Epidermal melanocyte (primary cell): ENCODE measurements at regions not wholly inside any gene's neighbourhood (a gene's known extent, or its start where the extent isn't known, plus 50 kb on each side); places are given as distances from the start of the nearest gene placed in this dataset.
"Not testable (repeated sequence)": the region's sequence is repeated elsewhere in the genome, so short reads cannot be mapped to it uniquely, and the experiment has no call there.

Experiments
- DNase-seq: peaks from one replicate; pipeline ENCODE4 v3.0.0; 2011; ENCODE audit warnings: low spot score; ENCODE audit not compliant: insufficient read length

DNA sequence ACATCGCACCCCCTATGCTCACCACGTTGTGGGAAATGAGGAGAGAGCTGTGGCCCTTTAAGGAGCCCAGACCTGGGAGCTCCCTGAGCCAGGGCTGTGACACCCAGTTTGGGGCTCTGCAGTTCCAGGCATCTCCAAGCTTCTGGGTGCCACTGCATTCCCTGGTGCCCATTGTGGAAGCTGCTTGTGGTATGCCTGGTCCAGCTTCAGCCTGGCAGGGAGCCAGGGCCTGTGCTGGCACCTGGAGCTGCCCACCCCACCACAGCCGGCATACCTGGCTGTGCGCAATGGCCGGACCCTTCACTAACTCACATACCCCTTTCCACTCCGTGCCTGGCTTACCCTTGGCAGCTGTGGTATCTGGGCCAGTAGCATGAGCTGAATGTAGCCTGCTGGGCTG lies 107.9 kb upstream of the OR4E1 start:
- DNase-seq: no peak

DNA sequence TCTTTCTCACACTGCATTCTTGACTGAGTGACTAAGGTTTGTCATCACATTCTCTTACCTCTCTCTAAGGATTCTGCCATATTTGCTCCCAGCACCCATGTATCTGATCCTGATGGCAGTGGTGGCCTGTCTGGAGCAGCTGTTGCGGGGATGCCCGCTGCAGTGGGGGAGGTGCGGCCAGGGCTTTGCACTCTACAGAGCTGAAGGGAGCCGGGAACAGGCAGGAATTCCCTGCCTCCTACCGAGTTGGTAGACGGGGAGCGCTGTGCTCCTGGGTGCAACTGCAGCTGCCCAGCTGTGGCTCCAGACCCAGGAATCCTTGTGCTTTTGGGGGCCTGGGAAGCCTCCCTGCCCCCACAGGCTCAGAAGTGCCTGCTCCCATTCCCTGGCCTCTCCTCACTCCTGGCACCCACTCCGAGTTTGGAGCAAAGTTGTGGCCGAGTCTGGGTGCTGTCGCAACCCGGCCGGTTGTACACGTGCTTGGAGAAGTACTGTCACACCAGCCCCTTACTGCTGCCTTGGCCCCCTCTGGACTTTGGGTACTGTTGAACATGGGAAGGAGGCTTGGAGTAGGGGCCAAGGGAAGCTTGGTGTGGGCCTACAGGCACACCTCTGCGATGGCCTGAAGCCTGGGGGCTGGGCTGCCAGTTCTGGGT lies 106.9 kb upstream of the OR4E1 start:
- DNase-seq: no peak

DNA sequence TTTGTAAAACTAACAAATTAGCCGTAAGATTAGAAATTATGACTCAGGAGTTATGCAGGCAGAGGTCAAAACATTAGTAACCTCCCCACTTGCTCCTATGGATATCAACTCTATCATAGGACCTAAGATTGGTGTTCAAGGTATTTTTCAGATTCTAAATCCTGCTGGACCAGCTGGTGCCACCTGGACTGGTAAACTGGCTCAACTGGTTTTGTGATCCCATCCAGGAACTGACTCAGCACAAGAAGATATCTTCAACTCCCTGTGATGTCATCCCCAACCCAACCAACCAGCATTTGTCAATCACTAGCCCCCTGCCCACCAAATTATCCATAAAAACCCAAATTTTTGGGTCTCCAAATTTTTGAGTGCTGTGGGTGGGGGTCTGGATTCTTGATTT lies 98.1 kb upstream of the OR4E1 start:
- DNase-seq: no peak

DNA sequence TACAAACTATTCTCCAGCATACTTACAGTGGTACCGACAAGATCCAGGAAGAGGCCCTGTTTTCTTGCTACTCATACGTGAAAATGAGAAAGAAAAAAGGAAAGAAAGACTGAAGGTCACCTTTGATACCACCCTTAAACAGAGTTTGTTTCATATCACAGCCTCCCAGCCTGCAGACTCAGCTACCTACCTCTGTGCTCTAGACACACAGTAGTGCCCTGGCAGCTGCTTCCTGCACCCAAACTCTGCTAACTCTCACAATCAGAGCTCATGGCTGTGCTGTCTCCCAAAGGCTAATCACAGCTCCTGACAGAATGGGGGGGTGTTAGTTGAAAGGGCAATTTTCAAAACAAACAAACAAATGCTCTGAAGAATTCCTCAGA lies 95.2 kb upstream of the OR4E1 start:
- DNase-seq: no peak

DNA sequence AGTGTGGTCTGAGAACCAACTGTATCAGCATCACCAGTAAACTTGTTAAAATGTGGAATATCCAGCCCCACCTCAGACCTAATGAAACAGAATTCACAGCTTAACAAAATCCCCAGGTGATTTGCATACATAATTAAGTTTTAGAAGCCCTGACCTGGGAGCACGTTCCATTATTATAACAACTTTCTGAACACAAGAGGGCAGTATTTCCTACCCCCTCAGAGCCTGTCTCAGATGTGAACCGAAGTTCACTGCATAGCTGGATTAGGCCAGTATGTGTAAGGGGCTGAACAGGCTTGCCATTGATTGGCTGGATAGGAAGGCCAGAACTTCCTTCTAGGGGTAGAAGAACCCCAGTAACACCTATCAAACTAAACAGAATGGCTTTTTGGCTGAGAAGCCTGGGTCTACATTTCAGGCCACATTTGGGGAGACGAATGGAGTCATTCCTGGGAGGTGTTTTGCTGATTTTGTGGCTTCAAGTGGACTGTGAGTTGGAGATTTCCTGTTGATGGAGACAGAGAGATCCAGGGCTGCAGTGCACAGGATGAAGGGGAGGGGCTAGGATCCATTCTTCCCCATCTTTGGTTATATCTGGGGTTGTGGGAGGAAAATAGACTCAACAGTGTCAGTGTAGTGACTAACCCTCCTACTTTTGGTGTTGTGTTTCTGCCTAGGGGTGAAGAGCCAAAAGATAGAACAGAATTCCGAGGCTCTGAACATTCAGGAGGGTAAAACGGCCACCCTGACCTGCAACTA lies 94.7 kb upstream of the OR4E1 start:
- no peak for DNase-seq

DNA sequence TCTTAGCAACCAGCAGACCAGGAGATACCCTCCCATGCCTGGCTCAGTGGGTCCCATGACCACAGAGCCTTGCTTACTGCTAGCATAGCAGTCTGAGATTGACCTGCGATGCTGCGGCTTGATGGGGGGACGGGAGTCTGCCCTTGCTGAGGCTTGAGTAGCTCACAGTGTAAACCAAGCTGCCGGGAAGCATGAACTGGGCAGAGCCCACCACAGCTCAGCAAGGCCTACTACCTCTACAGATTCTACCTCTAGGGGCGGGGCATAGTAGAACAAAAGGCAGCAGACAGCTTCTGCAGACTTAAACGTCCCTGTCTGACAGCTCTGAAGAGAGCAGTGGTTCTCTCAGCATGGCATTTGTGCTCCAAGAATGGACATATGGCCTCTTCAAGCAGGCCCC lies 86.7 kb upstream of the OR4E1 start:
- DNase-seq: not testable (repeated sequence)

DNA sequence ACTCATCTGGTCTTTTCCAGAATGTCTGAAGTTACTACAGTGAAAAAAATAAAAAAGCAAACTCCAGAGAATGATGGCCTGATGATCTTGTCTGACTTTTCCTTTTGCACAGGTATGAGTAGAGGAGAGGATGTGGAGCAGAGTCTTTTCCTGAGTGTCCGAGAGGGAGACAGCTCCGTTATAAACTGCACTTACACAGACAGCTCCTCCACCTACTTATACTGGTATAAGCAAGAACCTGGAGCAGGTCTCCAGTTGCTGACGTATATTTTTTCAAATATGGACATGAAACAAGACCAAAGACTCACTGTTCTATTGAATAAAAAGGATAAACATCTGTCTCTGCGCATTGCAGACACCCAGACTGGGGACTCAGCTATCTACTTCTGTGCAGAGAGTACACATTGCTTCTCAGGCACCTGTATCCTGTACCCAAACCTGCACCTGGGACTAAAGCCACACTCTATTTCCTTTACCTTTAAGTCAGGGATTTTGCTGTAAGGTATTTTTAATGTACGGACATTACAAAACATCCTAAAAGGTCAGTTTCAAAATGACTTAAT lies 75.8 kb upstream of the OR4E1 start:
- no peak for DNase-seq

DNA sequence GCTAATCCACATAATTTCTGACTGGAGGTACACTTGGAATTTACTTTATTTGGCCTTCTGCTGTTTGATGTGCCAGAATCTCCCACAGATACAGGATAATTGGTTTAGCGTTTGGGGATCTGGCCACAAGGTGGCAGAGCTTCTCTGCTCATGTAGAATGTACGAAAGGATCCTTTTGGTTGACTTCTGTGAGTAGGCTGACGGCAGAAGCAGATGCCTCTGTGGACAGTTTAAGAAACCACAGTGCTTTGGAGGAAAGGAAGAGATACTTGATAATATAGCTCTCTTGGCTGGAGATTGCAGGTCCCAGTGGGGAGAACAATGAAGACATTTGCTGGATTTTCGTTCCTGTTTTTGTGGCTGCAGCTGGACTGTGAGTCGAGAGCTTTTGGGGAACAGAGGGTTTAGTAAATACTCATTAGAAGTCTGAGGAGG lies 75.3 kb upstream of the OR4E1 start:
- no peak for DNase-seq

DNA sequence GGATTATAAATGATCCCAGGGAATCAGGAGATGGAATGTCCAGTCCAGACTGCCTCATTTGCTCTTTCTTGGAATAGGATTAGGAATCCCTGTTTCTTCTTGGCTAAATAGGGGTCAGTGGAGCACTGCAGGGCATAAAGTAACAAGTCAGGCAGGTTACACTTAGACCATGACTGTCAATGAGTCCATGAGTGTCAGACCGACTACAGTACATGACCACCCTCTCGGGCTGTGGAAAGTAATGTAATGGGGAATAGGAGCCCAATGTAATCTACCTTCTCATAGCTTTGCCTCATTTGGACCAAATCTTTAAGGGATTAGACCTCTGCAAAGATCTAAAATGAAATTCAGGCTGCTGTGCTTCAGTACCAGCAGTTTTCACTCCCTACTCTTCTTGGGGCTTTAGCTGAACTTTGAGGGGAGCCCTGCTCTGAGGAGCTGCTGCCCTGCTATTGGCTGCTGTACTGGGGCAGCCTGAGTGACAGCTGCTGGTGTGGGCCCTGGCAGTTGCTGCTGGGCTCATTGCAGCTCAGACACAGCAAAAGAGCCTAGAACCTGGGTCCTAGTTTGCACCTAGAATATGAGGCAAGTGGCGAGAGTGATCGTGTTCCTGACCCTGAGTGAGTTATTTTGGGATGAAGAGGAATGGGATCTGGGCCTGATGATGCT lies 62.2 kb upstream of the OR4E1 start:
- DNase-seq: no peak

DNA sequence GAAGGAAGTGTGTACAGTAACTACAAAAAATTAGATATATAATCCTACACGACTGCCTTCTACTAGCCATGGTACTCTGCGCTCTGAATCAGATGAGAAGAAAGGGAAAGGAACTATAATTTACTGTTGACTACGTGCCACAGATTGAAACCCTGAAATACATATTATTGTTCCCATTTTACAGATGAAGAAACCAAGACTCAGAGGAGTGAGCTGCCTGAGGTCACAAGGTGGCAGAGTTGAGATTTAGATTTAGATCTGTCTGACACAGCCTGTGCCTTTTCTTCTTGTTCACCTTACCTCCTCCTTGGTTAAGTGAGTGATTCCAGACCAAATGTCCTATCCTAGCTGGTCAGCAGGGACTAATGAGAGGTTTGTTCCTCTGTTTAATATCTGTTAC lies 61.6 kb upstream of the OR4E1 start:
- no peak for DNase-seq

DNA sequence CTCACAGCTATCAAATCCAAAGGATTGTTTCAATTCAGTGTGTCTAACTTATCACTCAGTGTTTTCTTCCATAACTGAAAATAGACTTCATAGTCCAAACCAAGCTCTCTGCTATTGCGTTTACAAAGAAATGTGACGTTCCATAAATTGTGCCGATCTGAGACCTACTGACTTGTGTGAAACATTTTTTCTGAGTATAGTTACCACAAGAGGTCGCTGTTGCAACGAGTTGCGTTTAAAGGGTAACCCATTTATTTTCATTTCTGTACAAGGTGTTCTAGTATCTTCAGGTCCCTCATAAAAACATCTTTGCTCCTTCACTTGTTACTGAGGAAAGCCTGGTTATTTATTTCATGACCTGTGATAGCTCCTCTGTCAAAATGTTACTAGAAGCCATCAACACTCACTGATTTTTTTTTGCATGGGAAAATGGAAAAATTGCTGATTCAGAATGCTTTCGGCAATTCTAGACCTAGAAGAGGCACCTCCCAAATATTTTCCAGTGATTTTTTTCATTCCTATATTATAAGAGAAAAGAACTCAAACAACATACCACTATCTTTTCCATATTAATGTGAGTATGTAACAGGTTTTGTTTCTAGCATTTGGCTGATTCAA lies 60.9 kb upstream of the OR4E1 start:
- DNase-seq: no peak

DNA sequence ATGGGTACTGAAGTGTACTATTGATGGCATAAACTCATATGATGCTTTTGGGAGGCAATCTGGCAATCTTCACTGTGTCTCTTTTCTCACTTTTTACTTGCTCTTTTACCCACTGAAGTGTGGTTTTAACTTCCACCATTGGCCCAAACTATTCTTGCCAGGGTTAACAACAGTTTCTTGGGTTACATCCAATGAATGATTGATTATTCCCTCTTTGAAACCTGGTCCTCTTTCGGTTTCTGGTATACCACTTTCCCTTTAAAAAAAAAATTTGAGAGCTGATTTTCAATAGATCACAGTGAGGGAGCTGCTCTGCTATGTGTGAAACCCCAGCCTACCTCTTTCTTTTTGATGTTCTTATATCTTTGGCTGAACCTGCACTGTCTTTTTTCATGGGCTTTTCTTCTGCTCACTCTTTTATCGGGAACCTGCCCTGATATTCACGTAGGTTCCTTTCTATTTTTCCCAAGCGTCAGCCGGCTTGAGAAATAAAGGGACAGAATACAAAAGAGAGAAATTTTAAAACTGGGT lies 56.1 kb upstream of the OR4E1 start:
- DNase-seq: no peak

DNA sequence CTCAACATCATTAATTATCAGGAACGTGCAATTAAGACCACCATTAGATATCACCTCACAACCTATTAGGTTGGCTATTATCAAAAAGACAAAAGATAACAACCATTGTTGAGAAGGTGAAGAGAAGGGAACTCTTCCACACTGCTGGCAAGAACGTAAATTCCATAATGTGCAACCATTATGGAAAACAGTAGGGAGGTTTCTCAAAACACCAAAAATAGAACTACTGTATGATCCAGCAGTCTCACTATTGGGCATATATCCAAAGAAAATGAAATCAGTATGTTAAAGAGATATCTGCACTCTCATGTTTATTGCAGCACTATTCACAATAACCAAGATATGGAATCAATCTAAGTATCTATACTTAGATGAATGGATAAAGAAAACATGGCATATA lies 51.6 kb upstream of the OR4E1 start:
- no peak for DNase-seq

DNA sequence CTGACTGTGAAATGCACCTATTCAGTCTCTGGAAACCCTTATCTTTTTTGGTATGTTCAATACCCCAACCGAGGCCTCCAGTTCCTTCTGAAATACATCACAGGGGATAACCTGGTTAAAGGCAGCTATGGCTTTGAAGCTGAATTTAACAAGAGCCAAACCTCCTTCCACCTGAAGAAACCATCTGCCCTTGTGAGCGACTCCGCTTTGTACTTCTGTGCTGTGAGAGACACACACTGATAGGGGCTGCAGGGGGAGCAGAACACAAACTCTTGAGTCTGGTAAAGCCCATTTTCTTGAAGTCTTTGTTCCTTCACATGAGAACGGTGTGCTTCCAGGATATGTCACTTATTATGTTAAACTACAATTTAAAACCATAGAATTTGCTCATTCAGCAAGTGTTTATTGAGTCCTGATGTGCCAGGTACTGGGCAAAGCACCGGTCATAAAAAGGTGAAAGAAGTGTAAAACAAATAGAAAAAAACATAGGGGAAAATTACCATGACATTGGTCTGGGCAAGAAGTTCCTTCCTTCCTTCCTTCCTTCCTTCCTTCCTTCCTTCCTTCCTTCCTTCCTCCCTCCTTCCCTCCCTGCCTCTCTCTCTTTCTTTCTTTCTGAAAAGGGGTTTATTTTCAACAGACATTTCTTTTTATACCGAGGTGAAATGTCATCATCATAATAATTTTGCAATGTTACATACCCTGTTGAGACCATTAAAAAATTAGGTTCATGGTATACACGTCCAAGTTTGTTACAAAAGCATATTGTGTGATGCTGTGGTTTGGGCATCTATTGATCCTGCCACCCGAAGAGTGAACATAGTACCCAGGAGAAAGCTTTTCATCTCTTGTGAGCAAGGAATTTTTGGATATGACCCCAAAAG lies 50.7 kb upstream of the OR4E1 start:
- no peak for DNase-seq

DNA sequence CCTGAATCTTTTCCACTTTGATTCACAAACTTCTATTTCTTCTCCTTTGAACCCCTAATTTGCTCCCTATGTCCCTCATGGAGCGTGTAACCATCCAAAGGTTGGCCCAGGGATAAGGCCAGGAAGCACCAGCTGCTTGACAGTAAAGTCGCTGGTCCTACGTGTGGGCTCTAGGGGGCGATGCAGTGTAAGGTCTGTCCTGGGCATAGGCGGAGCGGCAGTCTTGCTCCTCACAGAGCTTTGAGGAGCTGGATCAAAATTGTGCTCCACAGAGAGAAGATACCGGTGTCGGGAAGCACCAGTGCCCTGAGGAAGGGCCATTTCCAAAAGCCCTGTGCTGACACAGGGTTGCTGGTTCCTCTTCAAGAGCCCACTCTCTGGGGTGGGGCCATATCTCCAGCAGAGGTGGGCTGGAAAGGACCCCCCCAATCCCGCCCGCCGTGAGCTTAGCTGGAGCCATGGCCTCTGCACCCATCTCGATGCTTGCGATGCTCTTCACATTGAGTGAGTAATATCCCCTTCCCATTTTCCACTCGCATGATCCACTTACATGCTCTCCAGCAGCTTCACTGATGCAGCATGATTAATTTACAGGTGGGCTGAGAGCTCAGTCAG lies 49.9 kb upstream of the OR4E1 start:
- no peak for DNase-seq
